ENCODE measurements at regions not wholly inside any gene's neighbourhood (a gene's known extent, or its start where the extent isn't known, plus 50 kb on each side); places are given as distances from the start of the nearest gene placed in this dataset.

DNA sequence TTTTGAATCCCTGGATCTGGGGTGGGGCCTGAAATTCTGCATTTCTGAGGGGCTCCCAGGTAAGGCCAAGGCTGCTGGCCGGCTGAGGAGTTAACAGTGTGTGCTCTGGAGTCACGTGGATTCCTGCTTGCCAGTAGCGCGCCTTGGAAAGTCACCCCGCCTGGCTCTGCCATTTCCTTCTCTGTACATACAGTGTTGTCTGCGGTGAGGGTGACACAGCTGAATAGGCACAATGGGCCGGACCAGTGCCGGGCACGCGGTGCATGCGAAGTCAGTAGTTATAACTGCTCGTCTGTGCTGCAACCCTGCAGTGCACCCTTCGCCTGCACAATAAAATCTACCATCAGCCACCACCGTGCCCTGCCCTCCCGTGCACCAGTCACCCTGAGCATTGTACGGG lies 68.0 kb upstream of the EEPD1 start:
- no peak overlapping the region for H3K27ac ChIP-seq (ENCODE audit: insufficient read depth, low read length)
- DNase-seq (ENCODE audit: low read depth in 2 of 2) = no peak

GRCh38 chr7:36086571-36086970 lies 66.5 kb upstream of the EEPD1 start:
- Histone ChIP-seq H4K20me1 (ENCODE audit: control insufficient read depth, extremely low read depth, insufficient read depth, low read length) (no peaks in the 10 kb centered on the region), H3K79me2 (ENCODE audit: control insufficient read depth, insufficient read depth, low read length) (no peaks in the 10 kb centered on the region), H3K4me1 (ENCODE audit: control insufficient read depth, extremely low read depth, insufficient read depth, low read length) (no peaks in the 10 kb centered on the region), H2AFZ (ENCODE audit: low read length) (no peak overlapping the region), H3K36me3 (ENCODE audit: control insufficient read depth, insufficient read depth, low read length) (no peaks in the 10 kb centered on the region), H3K4me3 (replicated peaks in 1 of 4; ENCODE audit: control extremely low read depth in 1 of 4, insufficient read depth in 1 of 4, low read depth in 3 of 4, low read length in 4 of 4) (no peak overlapping the region), H3K4me2 (ENCODE audit: extremely low read depth, insufficient read depth, low read length) (no peak overlapping the region), H3K9me3 (ENCODE audit: control insufficient read depth, insufficient read depth, low read depth, low read length) (no peaks in the 10 kb centered on the region), H3K9ac (ENCODE audit: insufficient read depth, low read length) (no peak overlapping the region), H3K27me3 (ENCODE audit: control insufficient read depth, insufficient read depth, low read length) (peaks cover 5% of the 10 kb centered on the region), H3K27ac (ENCODE audit: insufficient read depth, low read length) (no peak overlapping the region)
- no peak for TF ChIP-seq CTCF (conservative IDR thresholded peaks at IDR 0.05 in 1 of 2, IDR thresholded peaks at IDR 0.05 in 1 of 2; ENCODE audit: low read depth in 1 of 2, low read length in 2 of 2)
- TF ChIP-seq EZH2 (IDR thresholded peaks at IDR 0.05; ENCODE audit: low read length, missing control alignments) = no peak
- DNase-seq (ENCODE audit: low read depth in 2 of 2) = no peak

More for the DNA sequence above, 68.0 kb upstream of the EEPD1 start:
- no peaks in the 10 kb centered on the region for H4K20me1 ChIP-seq (ENCODE audit: control insufficient read depth, extremely low read depth, insufficient read depth, low read length)
- TF ChIP-seq CTCF (conservative IDR thresholded peaks at IDR 0.05 in 1 of 2, IDR thresholded peaks at IDR 0.05 in 1 of 2; ENCODE audit: low read depth in 1 of 2, low read length in 2 of 2) (no peak), EZH2 (IDR thresholded peaks at IDR 0.05; ENCODE audit: low read length, missing control alignments) (no peak)
- H2AFZ ChIP-seq (ENCODE audit: low read length) = no peak overlapping the region
- no peaks in the 10 kb centered on the region for H3K4me1 ChIP-seq (ENCODE audit: control insufficient read depth, extremely low read depth, insufficient read depth, low read length)
- no peaks in the 10 kb centered on the region for H3K9me3 ChIP-seq (ENCODE audit: control insufficient read depth, insufficient read depth, low read depth, low read length)
- no peaks in the 10 kb centered on the region for H3K79me2 ChIP-seq (ENCODE audit: control insufficient read depth, insufficient read depth, low read length)
- no peak overlapping the region for H3K4me3 ChIP-seq (replicated peaks in 1 of 4; ENCODE audit: control extremely low read depth in 1 of 4, insufficient read depth in 1 of 4, low read depth in 3 of 4, low read length in 4 of 4)
- no peak overlapping the region for H3K9ac ChIP-seq (ENCODE audit: insufficient read depth, low read length)
- H3K36me3 ChIP-seq (ENCODE audit: control insufficient read depth, insufficient read depth, low read length) = no peaks in the 10 kb centered on the region
- no peak overlapping the region for H3K4me2 ChIP-seq (ENCODE audit: extremely low read depth, insufficient read depth, low read length)
- H3K27me3 ChIP-seq (ENCODE audit: control insufficient read depth, insufficient read depth, low read length) = peaks cover 9% of the 10 kb centered on the region

- no peaks in the 10 kb centered on the region for H3K9me3 ChIP-seq (ENCODE audit: control insufficient read depth, insufficient read depth, low read depth, low read length)
- H3K36me3 ChIP-seq (ENCODE audit: control insufficient read depth, insufficient read depth, low read length) = no peaks in the 10 kb centered on the region
- no peak overlapping the region for H3K4me3 ChIP-seq (replicated peaks in 1 of 4; ENCODE audit: control extremely low read depth in 1 of 4, insufficient read depth in 1 of 4, low read depth in 3 of 4, low read length in 4 of 4)
- H3K79me2 ChIP-seq (ENCODE audit: control insufficient read depth, insufficient read depth, low read length) = no peaks in the 10 kb centered on the region
- no peak for TF ChIP-seq EZH2 (IDR thresholded peaks at IDR 0.05; ENCODE audit: low read length, missing control alignments)
- no peak for TF ChIP-seq CTCF (conservative IDR thresholded peaks at IDR 0.05 in 1 of 2, IDR thresholded peaks at IDR 0.05 in 1 of 2; ENCODE audit: low read depth in 1 of 2, low read length in 2 of 2)
- no peaks in the 10 kb centered on the region for H3K27me3 ChIP-seq (ENCODE audit: control insufficient read depth, insufficient read depth, low read length)
- H3K4me2 ChIP-seq (ENCODE audit: extremely low read depth, insufficient read depth, low read length) = no peak overlapping the region
- H3K27ac ChIP-seq (ENCODE audit: insufficient read depth, low read length) = no peak overlapping the region
- H4K20me1 ChIP-seq (ENCODE audit: control insufficient read depth, extremely low read depth, insufficient read depth, low read length) = no peaks in the 10 kb centered on the region
- no peak overlapping the region for H2AFZ ChIP-seq (ENCODE audit: low read length)
- no peak for DNase-seq (ENCODE audit: low read depth in 2 of 2)
- H3K9ac ChIP-seq (ENCODE audit: insufficient read depth, low read length) = no peak overlapping the region
- H3K4me1 ChIP-seq (ENCODE audit: control insufficient read depth, extremely low read depth, insufficient read depth, low read length) = no peaks in the 10 kb centered on the region
These were observed 64.5 kb upstream of the EEPD1 start for GRCh38 chr7:36088553-36088952.
